CD4-positive, alpha-beta T cell treated with Interleukin-17A for 4 hours (primary cell): ENCODE measurements at regions not wholly inside any gene's neighbourhood (a gene's known extent, or its start where the extent isn't known, plus 50 kb on each side); places are given as distances from the start of the nearest gene placed in this dataset.
"Not testable (repeated sequence)": the region's sequence is repeated elsewhere in the genome, so short reads cannot be mapped to it uniquely, and the experiment has no call there.

Source experiments
- DNase-seq: peaks from one replicate; pipeline ENCODE4 v3.0.0-alpha.2; 2020; ENCODE audit warnings: mixed read lengths

GRCh38 chr1:81517987-81518386 is 282.7 kb upstream of the ADGRL2 start:
- no peak for DNase-seq

GRCh38 chr1:81513796-81514354 is 286.9 kb upstream of the ADGRL2 start:
- DNase-seq, result no peak

- DNase-seq, result no peak
Observed at GRCh38 chr1:81512252-81513003, 288.3 kb upstream of the ADGRL2 start.

GRCh38 chr1:81511281-81511680 is 289.5 kb upstream of the ADGRL2 start:
- no peak for DNase-seq

- DNase-seq, result no peak
Observed at GRCh38 chr1:81510701-81511100, 290.0 kb upstream of the ADGRL2 start.

GRCh38 chr1:81509594-81509993 is 291.1 kb upstream of the ADGRL2 start:
- DNase-seq, result no peak

GRCh38 chr1:81506699-81507098 is 294.0 kb upstream of the ADGRL2 start:
- DNase-seq, result no peak

GRCh38 chr1:81505831-81506230 is 294.9 kb upstream of the ADGRL2 start:
- DNase-seq, result no peak

- DNase-seq, result not testable (repeated sequence)
Observed at GRCh38 chr1:81504820-81505219, 295.9 kb upstream of the ADGRL2 start.

- DNase-seq, result not testable (repeated sequence)
Observed at GRCh38 chr1:81502705-81503104, 298.0 kb upstream of the ADGRL2 start.

GRCh38 chr1:81501485-81501884 is 299.2 kb upstream of the ADGRL2 start:
- DNase-seq, result not testable (repeated sequence)

- DNase-seq, result no peak
Observed at GRCh38 chr1:81499487-81499886, 301.2 kb upstream of the ADGRL2 start.

GRCh38 chr1:81498471-81499462 is 302.0 kb upstream of the ADGRL2 start:
- no peak for DNase-seq

- DNase-seq, result no peak
Observed at GRCh38 chr1:81496349-81496748, 304.4 kb upstream of the ADGRL2 start.

GRCh38 chr1:81493102-81493869 is 307.4 kb upstream of the ADGRL2 start:
- DNase-seq, result no peak

- no peak for DNase-seq
Observed at GRCh38 chr1:81492628-81493027, 308.1 kb upstream of the ADGRL2 start.

- DNase-seq, result no peak
Observed at GRCh38 chr1:81490614-81491013, 310.1 kb upstream of the ADGRL2 start.

- no peak for DNase-seq
Observed at GRCh38 chr1:81489372-81489934, 311.3 kb upstream of the ADGRL2 start.

- no peak for DNase-seq
Observed at GRCh38 chr1:81484284-81484683, 316.4 kb upstream of the ADGRL2 start.

- DNase-seq, result no peak
Observed at GRCh38 chr1:81478219-81478618, 322.5 kb upstream of the ADGRL2 start.

GRCh38 chr1:81477710-81478109 is 323.0 kb upstream of the ADGRL2 start:
- no peak for DNase-seq

GRCh38 chr1:81472387-81472786 is 328.3 kb upstream of the ADGRL2 start:
- DNase-seq, result no peak
